AG09309 (cell line): ENCODE measurements at regions not wholly inside any gene's neighbourhood (a gene's known extent, or its start where the extent isn't known, plus 50 kb on each side); places are given as distances from the start of the nearest gene placed in this dataset.

Source experiments
- DNase-seq: peaks from one replicate; pipeline ENCODE4 v3.0.0-alpha.2; 2010; ENCODE audit warnings: low read depth
- H3K4me3 ChIP-seq: 2 replicates; pipeline ENCODE4 v1.5.1; 2011; ENCODE audit warnings: mild to moderate bottlenecking, low read depth, low read length, moderate library complexity; ENCODE audit not compliant: control insufficient read depth
- TF ChIP-seq, protein P1 (sequence below): IDR thresholded peaks from 2 replicates; pipeline ENCODE4 v1.5.1; 2011; ENCODE audit warnings: mild to moderate bottlenecking, low read depth, low read length, inconsistent platforms; ENCODE audit not compliant: insufficient read depth, control insufficient read depth; ENCODE audit errors: missing control alignments

- DNase-seq: no peak
- TF ChIP-seq, protein P1, sequence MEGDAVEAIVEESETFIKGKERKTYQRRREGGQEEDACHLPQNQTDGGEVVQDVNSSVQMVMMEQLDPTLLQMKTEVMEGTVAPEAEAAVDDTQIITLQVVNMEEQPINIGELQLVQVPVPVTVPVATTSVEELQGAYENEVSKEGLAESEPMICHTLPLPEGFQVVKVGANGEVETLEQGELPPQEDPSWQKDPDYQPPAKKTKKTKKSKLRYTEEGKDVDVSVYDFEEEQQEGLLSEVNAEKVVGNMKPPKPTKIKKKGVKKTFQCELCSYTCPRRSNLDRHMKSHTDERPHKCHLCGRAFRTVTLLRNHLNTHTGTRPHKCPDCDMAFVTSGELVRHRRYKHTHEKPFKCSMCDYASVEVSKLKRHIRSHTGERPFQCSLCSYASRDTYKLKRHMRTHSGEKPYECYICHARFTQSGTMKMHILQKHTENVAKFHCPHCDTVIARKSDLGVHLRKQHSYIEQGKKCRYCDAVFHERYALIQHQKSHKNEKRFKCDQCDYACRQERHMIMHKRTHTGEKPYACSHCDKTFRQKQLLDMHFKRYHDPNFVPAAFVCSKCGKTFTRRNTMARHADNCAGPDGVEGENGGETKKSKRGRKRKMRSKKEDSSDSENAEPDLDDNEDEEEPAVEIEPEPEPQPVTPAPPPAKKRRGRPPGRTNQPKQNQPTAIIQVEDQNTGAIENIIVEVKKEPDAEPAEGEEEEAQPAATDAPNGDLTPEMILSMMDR: no peak
Measured at GRCh38 chr2:183267148-183267827, 143.0 kb downstream of the NUP35 start.

GRCh38 chr2:183269956-183270355 lies 145.7 kb downstream of the NUP35 start:
- DNase-seq: no peak
- TF ChIP-seq, protein P1: no peak
- H3K4me3 ChIP-seq: no peak overlapping the region

More at GRCh38 chr2:183267148-183267827, 143.0 kb downstream of the NUP35 start:
- H3K4me3 ChIP-seq: no peak overlapping the region

DNA sequence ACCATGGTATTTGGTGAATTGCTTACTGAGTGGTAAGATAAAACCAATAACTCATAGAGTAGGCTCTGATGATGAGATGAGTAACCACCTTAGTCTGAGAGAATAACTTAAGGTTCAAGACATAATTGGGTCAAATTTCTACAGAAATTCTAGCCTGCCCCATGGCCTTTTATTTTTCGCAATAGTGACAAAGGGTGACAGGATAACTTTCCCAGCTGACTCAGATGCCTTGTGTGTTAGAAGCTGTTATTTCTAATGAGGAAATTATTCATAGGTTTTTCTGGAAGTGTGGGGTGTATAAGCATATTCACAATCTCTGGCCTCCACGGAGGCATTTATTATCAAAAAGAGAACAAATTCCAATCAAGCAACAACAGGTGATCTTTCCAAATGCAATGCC lies 159.0 kb downstream of the NUP35 start:
- no peak overlapping the region for H3K4me3 ChIP-seq
- DNase-seq: no peak
- TF ChIP-seq, protein P1: no peak

DNA sequence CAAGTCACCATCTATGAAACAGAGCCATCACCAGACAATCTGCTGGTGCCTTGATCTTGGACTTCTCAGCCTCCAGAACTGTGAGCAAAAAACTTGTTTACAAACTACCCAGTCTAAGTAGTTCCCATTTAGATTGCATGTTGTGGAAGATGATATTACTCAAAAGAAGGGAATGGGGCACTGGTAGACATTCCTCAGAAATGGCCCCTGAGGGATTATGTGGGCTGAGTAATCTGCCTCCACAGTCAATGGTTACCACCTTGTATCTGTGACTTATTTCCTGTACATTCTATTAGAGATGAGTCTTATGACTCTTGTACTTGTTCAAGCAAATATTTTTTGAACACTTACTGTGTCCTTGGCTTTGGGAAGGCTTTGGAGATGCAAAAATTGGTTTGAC lies 160.4 kb downstream of the NUP35 start:
- no peak overlapping the region for H3K4me3 ChIP-seq
- peak; percentile 4 for DNase-seq
- TF ChIP-seq, protein P1: no peak

GRCh38 chr2:183291436-183291835 lies 167.2 kb downstream of the NUP35 start:
- TF ChIP-seq, protein P1: no peak
- no peak for DNase-seq

DNA sequence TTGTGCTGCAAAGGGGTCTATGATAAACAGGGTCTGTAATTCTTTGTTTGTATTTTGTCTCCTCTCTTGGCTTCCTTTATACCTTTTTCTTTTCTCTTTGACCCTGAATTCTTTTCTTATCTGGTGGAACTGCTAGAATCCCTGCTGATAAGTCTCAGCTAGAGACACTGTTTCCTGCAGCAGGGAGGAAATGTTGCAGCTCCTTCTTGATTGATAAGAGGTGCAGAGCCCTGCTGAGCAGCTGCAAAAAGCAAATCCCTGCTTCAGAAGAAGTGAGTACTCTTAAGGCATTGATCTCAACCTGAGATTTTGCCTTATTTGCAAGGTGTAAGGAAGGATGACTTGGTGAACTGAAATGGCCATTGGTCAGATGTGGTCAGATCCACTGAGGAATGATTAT lies 167.8 kb downstream of the NUP35 start:
- DNase-seq: no peak
- H3K4me3 ChIP-seq: no peak overlapping the region
- TF ChIP-seq, protein P1: no peak

More at GRCh38 chr2:183291436-183291835, 167.2 kb downstream of the NUP35 start:
- no peak overlapping the region for H3K4me3 ChIP-seq
